ENCODE measurements at regions not wholly inside any gene's neighbourhood (a gene's known extent, or its start where the extent isn't known, plus 50 kb on each side); places are given as distances from the start of the nearest gene placed in this dataset.
A peak's percentile ranks its signal among the peaks of the same experiment; 100 is the strongest.

DNA sequence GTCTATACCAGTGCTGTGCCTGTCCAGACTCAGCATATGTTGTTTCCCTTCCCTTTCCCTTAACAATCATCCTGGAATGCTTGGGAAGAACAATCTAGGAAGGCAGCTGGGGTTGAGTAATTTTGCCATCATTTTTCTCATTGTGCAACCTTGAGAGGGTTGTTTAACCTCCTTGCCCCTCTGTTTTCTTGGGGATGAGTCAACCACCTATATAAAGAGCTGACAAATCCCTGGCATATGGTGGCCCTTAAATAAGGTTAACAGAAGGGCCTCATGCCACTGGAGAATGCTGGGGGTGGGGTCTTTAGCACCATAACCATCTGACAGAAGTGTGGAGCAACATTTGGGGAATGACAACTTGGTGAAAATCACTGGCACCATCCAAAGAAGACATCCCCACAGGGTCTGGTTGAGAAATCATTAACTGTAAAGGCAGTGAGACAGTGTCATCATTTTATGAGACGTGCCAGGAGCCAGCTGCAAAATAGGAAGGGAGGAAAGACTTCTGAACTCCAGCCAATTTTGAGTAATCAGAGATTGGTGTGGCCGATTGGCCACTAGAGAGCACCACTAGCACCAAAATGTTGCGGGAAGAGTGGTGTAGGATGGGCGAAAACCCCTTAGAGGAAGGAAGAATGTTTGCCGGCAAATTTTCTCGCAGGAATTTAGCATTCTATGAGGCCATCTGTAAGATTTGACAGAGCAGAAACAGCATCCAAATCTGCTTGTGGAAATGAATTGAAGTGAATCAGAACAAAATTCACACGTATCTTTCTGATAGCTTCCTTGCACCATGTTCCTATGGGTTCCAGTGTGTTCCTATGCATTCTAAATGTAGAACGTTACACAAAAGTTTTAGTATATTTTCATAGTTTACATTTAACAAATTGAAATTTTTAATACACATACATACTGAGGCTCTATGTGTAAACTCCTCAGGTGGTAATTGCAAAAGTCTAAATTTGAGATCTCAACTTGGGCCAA, 113.8 kb downstream of the MSX2 start:
- TF ChIP-seq POLR2AphosphoS5 (IDR thresholded peaks at IDR 0.05) (peak in 1 of 3 donors; percentile 48), POLR2A (IDR thresholded peaks at IDR 0.05) (no peak)
- TF ChIP-seq, protein P1, sequence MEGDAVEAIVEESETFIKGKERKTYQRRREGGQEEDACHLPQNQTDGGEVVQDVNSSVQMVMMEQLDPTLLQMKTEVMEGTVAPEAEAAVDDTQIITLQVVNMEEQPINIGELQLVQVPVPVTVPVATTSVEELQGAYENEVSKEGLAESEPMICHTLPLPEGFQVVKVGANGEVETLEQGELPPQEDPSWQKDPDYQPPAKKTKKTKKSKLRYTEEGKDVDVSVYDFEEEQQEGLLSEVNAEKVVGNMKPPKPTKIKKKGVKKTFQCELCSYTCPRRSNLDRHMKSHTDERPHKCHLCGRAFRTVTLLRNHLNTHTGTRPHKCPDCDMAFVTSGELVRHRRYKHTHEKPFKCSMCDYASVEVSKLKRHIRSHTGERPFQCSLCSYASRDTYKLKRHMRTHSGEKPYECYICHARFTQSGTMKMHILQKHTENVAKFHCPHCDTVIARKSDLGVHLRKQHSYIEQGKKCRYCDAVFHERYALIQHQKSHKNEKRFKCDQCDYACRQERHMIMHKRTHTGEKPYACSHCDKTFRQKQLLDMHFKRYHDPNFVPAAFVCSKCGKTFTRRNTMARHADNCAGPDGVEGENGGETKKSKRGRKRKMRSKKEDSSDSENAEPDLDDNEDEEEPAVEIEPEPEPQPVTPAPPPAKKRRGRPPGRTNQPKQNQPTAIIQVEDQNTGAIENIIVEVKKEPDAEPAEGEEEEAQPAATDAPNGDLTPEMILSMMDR (IDR thresholded peaks at IDR 0.05) = peak in 1 of 3 donors; percentile 6

Data from breast epithelium (tissue), 3 donors.